Activated CD4-positive, alpha-beta T cell treated with anti-CD3 and anti-CD28 coated beads, Interleukin-2, amount 50 U/mL, for 48 hours (primary cell): ENCODE measurements at regions not wholly inside any gene's neighbourhood (a gene's known extent, or its start where the extent isn't known, plus 50 kb on each side); places are given as distances from the start of the nearest gene placed in this dataset.

Source experiments
- DNase-seq, 2 experiments: peaks; one replicate each; pipeline ENCODE4 v3.0.0-alpha.2; 2020

DNA sequence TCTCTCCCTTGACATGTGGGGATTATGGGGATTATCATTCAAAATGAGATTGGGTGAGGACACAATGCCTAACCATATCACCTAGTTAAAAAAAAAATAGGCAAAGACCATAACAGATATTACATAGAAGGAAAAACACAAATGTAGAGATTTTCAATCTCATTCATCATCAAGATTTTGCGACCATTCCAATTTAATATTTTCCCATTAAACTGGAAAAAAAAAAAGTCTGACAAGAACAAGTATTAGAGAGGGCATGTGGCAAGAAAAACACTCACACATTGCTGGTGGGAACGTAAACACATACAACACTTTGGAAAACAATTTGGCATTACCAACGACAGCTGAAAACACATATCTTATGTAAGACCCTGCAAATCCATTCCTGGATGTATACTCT, 71.0 kb upstream of the MYCN start:
- no peak for DNase-seq

DNA sequence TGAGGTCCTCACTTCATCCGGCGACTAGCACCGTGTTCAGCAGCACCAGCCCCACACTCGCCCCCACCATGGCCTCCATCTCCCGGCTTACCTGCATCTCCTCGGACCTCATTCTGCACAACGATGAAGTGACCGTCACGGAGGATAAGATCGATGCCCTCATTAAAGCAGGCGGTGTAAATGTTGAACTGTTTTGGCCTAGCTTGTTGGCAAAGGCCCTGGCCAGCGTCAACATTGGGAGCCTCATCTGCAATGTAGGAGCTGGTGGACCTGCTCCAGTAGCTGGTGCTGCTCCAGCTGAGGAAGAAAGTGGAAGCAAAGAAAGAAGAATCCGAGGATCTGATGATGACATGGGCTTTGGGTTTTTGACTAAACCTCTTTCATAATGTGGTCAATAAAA, 70.5 kb upstream of the MYCN start:
- DNase-seq = no peak

DNA sequence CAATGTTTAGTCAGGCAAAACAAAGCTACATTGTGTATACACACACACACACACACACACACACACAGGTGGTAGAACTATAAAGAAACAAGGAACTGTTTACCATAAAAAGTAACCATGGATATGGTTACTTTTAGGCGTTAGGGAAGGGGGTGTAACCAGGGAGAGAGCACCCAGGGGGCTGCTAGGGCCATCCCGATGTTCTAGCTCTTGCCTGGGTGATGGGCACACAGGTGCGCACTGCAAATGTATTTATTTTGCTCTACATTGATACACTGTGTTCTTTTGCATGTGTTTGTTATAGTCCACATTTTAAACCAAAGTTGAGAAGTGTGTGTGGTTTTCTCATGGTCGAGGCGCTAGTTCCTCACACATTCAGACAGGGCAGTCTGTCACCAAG, 69.8 kb upstream of the MYCN start:
- no peak for DNase-seq

DNA sequence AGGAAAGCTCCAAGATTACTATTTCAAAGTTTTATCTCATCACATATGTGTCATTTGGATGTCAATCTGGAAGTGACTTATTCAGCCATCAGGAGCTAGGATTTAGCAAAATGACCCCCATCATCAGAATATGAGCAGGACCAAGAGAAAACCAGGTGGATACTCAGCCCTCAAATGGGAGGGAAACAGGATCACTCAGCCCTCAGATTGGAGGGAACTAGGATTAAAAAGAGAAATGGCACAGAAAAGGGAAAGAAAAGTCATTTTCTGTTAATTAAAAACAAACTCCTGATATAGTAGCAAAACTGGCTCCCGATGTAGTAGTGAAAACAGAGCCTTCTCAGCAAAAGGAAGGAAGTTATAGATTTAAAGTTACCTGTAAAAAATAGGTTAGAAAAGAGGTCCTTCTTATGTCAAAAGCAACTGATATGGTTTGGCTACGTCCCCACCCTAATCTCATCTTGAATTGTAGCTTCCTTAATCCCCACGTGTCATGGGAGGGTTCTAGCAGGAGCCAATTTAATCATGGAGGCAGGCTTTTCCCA, 69.0 kb upstream of the MYCN start:
- no peak for DNase-seq

DNA sequence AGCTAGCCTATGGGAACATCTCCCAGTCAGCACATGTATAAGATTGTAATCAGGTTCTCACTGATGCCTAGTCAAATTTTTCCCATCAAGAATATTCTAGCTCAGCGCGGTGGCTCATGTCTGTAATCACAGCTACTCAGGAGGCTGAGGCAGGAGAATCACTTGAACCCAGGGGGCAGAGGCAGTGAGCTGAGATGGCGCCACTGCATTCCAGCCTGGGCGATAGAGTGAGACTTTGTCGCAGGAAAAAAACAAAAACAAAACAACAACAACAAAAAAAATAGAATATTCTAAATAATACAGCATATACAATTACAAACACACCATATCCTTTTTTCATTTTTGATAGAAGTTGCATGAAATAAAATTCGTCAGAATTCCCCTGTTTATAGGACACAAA, 67.5 kb upstream of the MYCN start:
- no peak for DNase-seq

DNA sequence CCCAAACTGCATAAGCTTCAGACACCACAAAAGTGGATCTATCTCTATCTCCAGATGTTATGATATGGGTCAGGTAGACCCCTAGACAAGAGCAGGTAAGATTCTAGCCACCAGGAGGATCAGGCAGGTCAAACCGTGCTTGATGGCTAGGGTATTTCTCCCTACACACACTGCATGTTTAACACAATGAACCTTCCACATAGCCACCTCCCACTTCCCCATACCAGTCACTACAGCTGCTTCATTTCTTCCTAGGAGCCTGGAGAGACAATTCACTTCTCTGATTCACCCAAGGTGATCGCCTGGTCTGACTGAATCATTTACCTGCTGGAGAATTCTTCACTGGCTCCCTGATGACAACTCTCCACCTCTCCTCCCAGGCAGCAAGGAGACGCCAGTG, 66.0 kb upstream of the MYCN start:
- DNase-seq = no peak

DNA sequence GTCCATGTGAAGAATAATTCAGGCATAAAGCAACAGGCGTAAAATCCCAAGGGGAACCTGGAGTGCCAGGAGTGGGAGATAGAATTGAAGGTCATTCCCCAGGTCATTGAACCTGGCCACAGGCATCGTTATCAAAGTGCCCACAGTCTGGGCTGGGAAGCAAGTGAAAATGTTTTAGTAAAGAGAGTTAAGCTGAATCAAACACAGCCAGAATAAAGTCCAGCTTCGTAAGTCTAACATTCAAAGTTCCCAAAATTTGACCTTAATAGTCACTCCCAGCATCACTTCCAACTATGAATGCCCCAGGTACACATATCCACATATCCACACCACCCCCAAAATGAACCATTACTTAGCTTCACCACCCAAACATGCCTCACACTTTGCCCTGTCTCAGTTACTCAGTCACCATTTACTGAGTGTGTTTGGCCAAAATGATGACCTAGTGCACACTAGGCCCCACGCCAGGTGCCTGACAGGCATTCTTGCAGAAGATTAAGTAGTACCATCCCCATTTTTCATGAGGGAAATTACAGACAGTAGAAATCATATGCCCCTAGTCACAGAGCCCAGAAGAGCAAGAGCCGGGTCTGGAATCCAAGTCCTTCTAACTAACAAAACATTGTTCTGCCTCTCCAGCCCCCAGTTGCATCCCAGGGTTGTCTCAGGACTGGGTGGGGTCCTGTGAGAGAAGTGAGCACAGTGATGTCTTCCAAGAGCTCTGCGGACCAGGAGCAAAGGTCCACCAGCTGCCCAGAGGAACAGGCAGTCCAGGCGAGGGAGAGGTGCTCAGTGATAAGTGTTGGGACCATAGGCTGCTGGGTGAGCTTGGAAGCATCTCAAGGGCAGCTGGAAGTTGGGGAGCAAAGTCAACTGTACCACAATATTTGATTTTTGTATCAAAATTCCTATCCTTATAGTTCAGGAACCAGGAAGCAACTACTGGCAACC, 65.2 kb upstream of the MYCN start:
- DNase-seq = no peak

DNA sequence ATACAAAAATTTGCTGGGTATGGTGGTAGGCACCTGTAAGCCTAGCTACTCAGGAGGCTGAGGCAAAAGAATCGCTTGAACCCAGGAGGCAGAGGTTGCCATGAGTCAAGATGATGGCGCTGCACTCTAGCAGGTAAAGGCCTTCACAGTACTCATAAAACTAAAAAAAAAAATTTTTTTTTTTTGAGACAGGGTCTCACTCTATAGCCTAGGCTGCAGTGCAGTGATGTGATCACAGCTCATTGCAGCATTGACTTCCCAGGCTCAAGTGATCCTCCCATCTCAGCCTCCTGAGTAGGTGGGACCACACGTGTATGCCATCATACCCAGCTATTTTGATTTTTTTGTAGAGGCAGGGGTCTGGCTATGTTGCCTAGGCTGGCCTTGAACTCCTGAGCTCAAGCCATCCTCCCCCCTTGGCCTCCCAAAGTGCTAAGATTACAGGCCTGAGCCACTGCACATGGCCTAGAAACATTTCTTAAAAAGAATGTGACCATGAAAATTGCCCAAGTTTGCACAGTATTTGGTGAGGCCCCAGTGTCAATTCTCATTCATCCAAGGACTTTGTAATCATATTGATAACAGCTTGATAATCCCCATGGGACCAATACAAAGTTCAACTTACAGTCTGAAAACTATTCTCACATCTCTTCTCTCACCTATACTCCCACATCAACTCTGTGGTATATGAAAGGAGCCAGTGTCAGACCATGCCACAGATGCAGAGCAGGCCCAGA, 64.2 kb upstream of the MYCN start:
- DNase-seq = no peak

DNA sequence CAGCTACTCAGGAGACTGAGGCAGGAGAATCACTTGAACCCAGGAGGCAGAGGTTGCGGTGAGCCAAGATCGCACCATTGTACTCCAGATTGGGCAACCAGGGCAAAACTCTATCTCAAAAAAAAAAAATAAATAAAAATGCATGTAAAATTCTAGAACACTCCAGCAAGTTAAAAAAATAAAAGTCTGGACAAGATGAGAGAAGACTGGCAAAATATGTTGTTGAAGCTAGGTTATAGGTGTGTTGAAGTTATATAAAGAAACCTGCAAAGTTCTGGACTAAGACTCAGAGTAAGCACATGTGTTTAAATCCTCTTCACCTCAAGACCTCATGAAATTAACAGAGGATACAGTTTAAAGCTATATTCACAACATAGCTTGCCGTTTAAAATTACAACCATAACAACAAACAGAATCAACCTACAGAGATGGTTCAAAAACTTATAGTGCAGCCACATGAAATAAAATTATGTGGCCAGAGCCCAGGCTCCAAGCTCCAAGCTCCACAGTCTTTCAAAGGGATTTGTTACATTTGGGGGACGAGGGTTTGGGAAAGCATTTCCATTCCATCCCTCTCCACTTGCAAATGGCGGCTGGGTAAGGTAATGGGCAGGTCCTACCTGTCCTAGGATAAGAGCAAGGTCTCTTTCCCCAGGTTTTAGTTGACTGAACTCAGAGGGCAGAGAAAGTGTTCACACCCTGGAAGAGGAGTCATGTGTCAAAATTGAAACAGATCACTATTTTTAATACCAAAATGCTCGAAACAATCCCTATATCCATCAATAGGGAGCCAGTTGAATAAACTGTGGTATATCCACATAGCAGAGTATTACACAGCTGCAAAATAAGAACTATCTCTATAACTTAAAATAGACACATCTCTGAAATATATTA, 59.9 kb upstream of the MYCN start:
- no peak for DNase-seq

DNA sequence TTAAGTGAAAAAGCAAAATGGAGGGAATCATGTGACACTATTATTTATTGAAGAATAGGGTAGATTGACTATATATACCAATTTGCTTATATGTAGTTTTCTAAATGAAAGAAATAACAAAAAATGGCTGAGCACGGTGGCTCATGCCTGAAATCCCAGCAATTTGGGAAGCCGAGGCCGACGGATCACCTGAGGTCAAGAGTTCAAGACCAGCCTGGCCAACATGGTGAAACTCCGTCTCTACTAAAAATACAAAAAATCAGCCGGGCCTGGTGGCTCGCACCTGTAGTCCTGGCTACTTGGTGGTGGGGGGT, 59.3 kb upstream of the MYCN start:
- no peak for DNase-seq

DNA sequence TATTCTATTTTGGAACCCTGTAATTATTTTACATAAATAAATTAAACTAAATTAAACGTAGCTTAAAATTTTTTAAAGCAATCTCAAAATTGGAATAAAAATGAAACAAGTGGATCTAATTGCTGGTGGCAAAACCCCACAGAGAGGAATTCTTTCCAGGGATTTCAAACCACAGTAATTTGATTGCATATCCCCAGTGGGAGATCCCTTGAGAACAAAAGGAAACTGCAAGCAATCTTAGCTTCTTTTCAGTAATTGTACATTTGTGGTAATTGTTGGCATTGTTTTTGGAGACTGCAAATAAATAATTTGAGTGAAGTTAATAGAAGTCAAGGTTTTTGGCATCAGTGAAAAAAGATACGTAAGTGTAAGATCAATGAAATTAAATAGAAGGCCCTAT, 58.7 kb upstream of the MYCN start:
- DNase-seq = no peak

DNA sequence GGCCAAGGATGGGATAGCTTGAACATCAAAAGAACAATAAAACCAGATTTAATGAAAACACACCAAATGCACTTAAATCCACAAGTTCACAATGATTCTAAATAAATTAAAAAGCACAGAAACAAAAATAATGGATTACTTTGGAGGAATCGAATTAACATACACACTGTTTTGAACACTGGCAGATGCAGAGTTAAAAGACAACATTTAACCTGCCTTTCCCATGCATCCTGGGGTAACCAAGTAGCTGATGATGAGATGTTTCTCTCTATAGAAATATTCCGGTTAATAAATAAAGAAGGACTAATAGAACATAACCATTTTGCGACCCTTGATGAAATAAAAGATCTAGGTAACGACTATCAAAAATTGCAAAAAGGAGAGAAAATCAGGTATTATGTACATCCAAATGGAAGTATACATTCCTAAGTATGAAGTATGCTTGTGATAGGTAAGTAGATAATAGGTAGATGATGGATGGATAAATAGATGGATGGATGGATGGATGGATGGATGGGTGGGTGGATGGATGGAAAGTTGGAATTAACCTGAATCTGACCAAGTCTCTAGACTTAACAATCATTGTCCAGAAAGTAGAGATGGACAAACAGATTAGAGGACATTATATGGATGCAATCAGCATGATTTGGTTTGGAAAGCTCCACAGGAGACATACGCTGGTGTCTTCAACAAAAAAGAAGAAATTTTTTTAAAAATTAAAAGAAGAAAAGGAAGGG, 57.4 kb upstream of the MYCN start:
- no peak for DNase-seq

DNA sequence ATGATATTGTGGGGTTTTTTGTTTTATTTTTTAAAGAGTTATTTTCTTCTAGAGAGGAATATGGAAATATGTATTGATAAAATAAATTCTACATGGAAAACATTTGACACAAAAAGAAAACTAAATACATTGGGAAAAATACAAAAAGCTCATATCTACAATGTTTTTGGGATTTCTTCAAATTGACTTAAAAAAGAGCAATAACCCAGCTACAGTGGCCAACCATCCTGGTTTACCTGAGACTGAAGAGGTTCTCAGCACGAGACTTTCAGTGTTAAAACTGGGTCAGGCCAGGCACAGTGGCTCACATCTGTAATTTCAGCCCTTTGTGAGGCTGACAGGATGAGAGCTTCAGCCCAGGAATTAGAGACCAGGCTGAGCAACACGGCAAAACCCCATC, 56.7 kb upstream of the MYCN start:
- no peak for DNase-seq

DNA sequence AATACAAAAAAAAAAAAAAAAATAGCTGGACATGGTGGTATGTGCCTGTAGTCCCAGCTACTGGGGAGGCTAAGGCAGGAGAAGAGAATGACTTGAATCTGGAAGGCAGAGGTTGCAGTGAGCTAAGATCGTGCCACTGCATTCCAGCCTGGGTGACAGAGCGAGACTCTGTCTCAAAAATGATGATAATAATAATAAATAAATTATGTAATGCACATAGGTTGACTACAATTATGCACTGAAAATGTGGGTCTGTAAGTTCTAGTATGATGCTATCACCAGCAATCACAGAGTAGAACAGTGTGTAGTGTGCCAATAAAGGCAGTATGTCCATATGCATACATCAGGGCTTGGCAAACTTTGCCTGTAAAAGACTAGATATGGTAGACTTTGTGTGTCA, 55.6 kb upstream of the MYCN start:
- no peak for DNase-seq

DNA sequence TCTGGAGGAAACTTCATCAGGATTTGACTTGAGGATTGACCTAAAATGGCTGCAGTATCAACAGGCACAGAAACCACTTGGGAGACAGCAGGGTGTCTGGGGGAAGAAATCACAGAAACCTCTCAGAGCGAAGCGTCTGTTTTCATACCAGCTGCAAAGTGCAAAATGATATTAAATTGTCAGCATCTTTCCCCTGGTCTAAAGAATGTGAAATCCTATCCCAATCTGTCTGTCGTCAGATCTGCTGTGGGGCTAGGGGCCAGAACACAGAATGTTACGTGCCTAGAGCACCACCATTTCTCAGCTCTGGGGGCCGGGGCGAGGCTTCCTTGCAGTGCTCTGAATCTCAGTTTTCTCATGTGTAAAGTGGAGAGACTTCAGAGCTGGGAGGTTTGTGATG, 54.1 kb upstream of the MYCN start:
- DNase-seq = no peak

DNA sequence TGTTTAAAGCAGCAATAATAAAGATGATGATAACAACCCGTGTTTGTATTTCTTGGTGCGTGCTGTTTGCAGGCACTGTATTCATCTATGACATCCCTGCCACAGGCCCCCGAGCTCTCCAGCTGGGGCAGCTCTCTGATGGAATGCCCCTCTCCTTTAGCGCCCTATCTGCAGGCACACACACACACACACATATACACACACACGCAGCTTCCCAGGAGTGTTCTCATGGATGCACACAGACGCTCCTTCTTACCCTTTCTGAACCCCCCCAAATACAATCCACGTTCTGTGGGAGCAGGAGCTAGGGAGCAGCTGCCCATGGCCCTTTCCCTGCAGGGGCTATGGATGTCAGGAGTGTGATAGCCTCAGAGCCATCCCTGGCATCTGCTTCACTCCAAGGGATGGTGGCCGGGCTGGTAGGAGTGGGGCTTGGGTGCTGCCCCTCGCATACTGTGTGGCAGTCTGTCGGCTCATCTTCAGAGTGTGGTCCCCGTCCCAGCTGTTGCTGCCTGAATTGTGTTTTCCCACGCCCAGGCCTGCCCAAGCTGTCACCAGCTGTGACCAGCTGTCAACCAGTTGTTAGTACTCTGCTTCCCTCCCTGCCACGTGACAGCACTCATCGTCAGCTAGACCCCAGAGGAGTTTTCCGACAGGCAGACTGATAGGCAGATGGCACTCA, 50.8 kb upstream of the MYCN start:
- no peak for DNase-seq

DNA sequence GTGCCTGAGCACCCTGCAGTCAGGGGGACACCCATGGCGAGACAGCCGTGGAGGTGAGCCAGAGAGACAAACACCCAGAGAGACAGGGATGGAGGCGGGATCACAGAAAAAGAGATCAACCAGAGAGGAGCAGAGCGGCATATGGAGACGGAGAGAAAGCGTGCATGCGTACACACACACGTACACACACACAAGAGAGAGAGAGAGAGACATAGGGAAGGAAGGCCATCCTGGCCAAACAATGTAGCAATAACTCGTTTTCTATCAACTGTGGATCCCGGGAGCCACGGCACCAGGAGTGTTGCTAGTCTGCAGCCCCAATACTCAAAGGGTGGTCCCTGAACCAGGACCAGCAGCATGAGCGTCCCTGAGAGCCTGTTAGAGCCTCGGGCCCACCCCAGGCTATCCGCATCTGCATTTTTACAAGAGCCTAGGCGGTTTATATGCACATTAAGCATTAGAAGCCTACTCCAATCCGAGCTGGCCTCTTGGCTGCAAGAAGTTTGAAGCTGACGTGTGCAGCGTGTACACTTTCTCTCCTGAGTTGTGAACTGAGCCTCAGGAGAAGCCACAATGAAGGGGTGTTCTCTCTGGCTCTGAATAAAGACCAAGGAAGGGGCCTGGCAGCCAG, 50.1 kb upstream of the MYCN start:
- no peak for DNase-seq
